Heart right ventricle (tissue), 16 donors: ENCODE measurements at regions not wholly inside any gene's neighbourhood (a gene's known extent, or its start where the extent isn't known, plus 50 kb on each side); places are given as distances from the start of the nearest gene placed in this dataset.

Experiments used
- ATAC-seq, 8 donors: fragments of 200-7000 bp; cut with Tn5 transposase; one replicate each; pipeline ENCODE4 v1.9.1; 2020; ENCODE audit warnings: mild to moderate bottlenecking in 8 of 8, moderate library complexity in 8 of 8, moderate number of reproducible peaks in 1 of 8
- DNase-seq, 2 donors: peaks; one replicate each; pipeline ENCODE4 v3.0.0-alpha.2; 2020
- H3K27ac ChIP-seq, 10 donors: fragments of 200-600 bp; sonication (generic) in 2 of 10; one replicate each; pipeline versions ENCODE4 v1.5.0 to v1.8.0; 2020 to 2022; ENCODE audit warnings: mild to moderate bottlenecking in 3 of 10
- H3K27me3 ChIP-seq, 7 donors: fragments of 200-600 bp; one replicate each; pipeline ENCODE4 v1.8.0; 2021 to 2022; ENCODE audit warnings: mild to moderate bottlenecking in 2 of 7
- H3K36me3 ChIP-seq, 9 donors: fragments of 200-600 bp; sonication (generic) in 1 of 9; one replicate each; pipeline versions ENCODE4 v1.5.0 to v1.8.0; 2020 to 2022; ENCODE audit warnings: mild to moderate bottlenecking in 2 of 9
- H3K4me1 ChIP-seq, 9 donors: fragments of 200-600 bp; sonication (generic) in 1 of 9; one replicate each; pipeline versions ENCODE4 v1.5.0 to v1.8.0; 2020 to 2022; ENCODE audit warnings: mild to moderate bottlenecking in 4 of 9
- H3K4me3 ChIP-seq, 10 donors: fragments of 200-600 bp; sonication (generic) in 2 of 10; one replicate each; pipeline versions ENCODE4 v1.5.0 to v1.8.0; 2020 to 2022; ENCODE audit warnings: mild to moderate bottlenecking in 7 of 10, moderate library complexity in 2 of 10
- H3K9me3 ChIP-seq, 11 donors: fragments of 200-600 bp in 10 of 11; sonication (generic) in 2 of 11; one replicate each; pipeline versions ENCODE4 v1.5.0 to v1.8.0; 2013 to 2022; ENCODE audit warnings: mild to moderate bottlenecking in 2 of 11, control low read depth in 1 of 11, moderate library complexity in 1 of 11
- WGBS, 2 donors: extraction: QIAGEN DNeasy Blood & Tissue Kit; methylation state at CpG; one replicate each; pipeline ENCODE4 v1.1.7; 2013; ENCODE audit warnings: inconsistent platforms in 1 of 2; 5-methylcytosine and 5-hydroxymethylcytosine counted together
- intact Hi-C, 10 donors: fragments of 100-400 bp; cut with DNase I; formaldehyde crosslinking; loops; one replicate each; pipeline versions ENCODE4 v1.11.1 to v1.14.2; 2022
- TF ChIP-seq, protein P1 (sequence below), 9 donors: fragments of 200-600 bp; sonication (generic) in 2 of 9; IDR thresholded peaks; one replicate each; pipeline versions ENCODE4 v1.5.0 to v1.8.0; 2021 to 2022; ENCODE audit warnings: antibody characterized with exemption in 9 of 9, mild to moderate bottlenecking in 5 of 9, moderate library complexity in 1 of 9
- donor health status: Arrhythmogenic right ventricular cardiomyopathy.
- donor health status: ischemic (EF 13 %, LVEDD 7.1; RV severe dilation, severe dysfunction).
- donor health status: healthy with polysubstance abuse.
- donor health status: DM: no; HTN: yes; CAD: no.
- donor health status: DM: no; HTN: no; CAD: no.
- donor health status: ischemic (EF 25% LVEDD 6.9; RV normal size, moderate dysfunction).
- donor health status: ischemic (EF 25% LVEDD 5.7; RV mildly dilated, moderate dysfunction).
- donor health status: healthy.
- donor health status: DM: yes; HTN: yes; CAD: no.
- donor health status: Ischemic cardiomyopathy.
- donor health status: ischemic (EF 35%, LVEDD 5.7; RV mildly dilated, moderate dysfunction).
- donor health status: nonischemic (EF 11% LVEDD 7.7; RV severe dilation, severe dysfunction).
- donor health status: DM: yes; HTN: yes; CAD: no.
- donor health status: PGD.
- donor health status: ischemic (EF 29% LVEDD 5.4; RV normal size, mild dysfunction).
- donor health status: nonischemic (EF 23%, LVEDD 6.1; RV moderate dilation, normal function).

DNA sequence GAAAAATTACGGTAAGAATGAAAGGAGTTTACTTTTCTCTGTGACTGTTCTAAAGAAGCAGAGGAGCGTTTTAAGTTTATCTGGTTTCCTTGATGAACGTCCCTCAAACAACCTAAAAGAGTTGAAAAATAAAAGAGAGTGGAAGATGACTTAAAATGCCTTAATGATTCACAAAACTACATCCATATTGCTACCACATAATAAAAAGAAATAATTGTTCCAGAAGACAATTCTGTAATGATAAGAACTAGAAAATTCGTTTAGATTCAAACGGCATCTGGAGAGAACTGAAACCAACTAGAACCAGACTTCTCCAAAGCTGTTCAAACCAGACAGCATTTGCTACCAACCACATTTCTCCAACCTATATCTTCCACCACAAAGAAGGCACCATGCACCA, 68.1 kb downstream of the TEKT4 start:
- no peaks in the 10 kb centered on the region for H3K4me1 ChIP-seq
- intact Hi-C loops, result no loop called here
- H3K36me3 ChIP-seq, result no peaks in the 10 kb centered on the region
- H3K4me3 ChIP-seq, result no peak overlapping the region
- ATAC-seq (no peak), DNase-seq (no peak)
- peaks cover 0 to 38% (median 17%) of the 10 kb centered on the region in 7 donors for H3K27me3 ChIP-seq
- TF ChIP-seq, protein P1, sequence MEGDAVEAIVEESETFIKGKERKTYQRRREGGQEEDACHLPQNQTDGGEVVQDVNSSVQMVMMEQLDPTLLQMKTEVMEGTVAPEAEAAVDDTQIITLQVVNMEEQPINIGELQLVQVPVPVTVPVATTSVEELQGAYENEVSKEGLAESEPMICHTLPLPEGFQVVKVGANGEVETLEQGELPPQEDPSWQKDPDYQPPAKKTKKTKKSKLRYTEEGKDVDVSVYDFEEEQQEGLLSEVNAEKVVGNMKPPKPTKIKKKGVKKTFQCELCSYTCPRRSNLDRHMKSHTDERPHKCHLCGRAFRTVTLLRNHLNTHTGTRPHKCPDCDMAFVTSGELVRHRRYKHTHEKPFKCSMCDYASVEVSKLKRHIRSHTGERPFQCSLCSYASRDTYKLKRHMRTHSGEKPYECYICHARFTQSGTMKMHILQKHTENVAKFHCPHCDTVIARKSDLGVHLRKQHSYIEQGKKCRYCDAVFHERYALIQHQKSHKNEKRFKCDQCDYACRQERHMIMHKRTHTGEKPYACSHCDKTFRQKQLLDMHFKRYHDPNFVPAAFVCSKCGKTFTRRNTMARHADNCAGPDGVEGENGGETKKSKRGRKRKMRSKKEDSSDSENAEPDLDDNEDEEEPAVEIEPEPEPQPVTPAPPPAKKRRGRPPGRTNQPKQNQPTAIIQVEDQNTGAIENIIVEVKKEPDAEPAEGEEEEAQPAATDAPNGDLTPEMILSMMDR (IDR thresholded peaks at IDR 0.05), result no peak
- H3K27ac ChIP-seq, result no peak overlapping the region
- WGBS, 2 donors, result 69 to 73% methylated on average over 5 of the region's 5 CpGs
- H3K9me3 ChIP-seq, result no peaks in the 10 kb centered on the region

DNA sequence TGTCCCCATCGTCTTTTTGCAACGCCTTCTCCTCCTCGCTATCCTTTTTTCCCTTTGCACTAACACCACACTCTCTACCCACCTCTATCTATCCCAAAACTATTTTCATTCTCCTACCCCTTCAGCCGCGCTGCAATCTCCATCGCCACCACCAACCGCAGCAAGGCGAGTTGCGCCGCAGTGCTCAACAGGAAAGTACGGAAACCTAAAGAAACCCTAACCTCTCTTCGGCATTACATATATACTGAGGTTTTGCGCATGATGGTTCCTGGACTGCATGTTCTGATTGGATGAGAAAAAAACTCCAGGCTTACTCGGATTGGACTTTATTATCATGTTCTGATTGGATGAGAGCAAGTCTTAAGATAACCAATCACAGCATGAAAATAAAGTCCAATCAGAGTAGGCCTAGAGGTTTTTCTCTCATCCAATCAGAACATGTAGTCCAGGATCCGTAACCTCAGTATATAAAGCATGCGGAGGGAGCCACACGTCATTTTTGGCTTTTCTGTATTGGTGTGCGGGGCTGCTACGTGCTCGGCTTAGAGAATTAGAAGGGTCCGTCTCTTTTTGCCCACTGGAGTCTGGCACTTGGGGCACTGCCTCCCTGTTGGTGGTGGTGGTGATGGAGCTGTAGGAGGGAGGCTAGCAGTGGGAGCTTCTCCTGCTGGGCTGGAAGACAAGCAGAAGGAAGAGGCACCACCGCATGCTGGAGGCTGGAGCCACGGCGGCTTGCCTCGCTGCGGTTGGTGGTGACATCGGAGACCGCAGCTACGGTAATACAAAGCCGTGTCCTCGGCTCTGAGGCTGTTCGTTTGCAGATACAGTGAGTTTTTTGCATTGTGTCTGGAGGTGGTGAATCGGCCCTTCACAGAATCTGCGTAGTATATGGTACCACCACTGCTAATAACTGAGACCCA, 76.1 kb downstream of the TEKT4 start:
- 91 to 92% methylated on average over 34 of the region's 34 CpGs for WGBS, 2 donors
- H3K9me3 ChIP-seq, result peaks cover 0 to 3% (median 0%) of the 10 kb centered on the region in 11 donors
- no peaks in the 10 kb centered on the region for H3K36me3 ChIP-seq
- DNase-seq (no peak), ATAC-seq (no peak)
- TF ChIP-seq, protein P1 (IDR thresholded peaks at IDR 0.05), result no peak
- H3K27ac ChIP-seq, result no peak overlapping the region
- H3K27me3 ChIP-seq, result no peaks in the 10 kb centered on the region
- H3K4me1 ChIP-seq, result no peaks in the 10 kb centered on the region
- intact Hi-C loops, result no loop called here
- H3K4me3 ChIP-seq, result no peak overlapping the region

DNA sequence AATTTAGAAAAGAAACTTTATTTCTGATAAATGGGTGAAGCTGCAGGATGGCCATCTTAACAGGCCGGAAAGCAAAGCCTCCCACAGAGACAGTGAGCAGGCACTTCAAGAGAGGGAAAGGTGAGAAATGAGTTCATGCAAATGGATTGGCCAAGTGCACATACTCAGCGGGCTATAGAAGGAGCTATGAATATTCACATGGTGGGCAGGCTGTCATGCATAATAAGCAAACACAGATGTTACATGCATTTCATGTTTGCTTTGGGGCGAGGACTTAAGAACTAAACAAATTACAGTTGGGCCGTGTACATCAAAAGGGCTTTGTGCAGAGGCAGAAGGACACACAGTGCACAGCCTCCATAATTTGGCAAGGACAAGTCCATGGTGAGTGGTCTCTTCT, 69.8 kb upstream of the MAL start:
- Histone ChIP-seq H3K27ac (no peak overlapping the region), H3K27me3 (peaks cover 0 to 59% (median 34%) of the 10 kb centered on the region in 7 donors), H3K4me3 (no peak overlapping the region), H3K4me1 (no peaks in the 10 kb centered on the region), H3K36me3 (no peaks in the 10 kb centered on the region), H3K9me3 (no peaks in the 10 kb centered on the region)
- ATAC-seq, result no peak
- WGBS, 2 donors, result 72 to 74% methylated on average over 4 of the region's 4 CpGs
- TF ChIP-seq, protein P1 (IDR thresholded peaks at IDR 0.05), result no peak
- intact Hi-C loops, result no loop called here
- no peak for DNase-seq

DNA sequence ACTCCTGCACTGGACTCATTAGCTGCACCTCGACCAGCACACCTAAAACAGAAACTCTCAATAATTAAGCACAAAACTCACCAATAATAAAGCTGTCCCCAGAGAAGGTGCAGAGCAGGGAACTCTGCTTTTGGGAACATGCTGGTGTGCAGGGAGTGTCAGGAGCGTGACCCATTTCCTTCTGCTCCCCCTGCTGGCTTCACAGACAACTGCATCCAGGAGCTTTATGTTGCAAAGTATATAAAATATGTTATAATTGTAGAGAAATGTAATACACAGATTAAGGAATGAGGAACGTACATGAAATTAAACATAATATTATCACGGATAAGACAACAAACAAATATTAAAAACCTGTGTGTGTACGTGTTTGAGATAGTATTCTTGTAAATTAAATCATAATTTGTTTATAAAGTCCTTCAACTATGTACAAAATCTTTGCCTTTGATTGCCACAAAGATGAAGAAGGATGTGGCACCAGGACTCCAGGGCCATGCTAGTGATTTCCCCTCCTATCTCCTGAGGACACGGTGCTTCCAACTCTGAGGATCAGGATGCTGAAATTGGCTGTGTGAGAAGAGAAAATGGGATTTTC, 68.6 kb upstream of the MAL start:
- Histone ChIP-seq H3K27me3 (peaks cover 0 to 59% (median 40%) of the 10 kb centered on the region in 7 donors), H3K4me1 (no peaks in the 10 kb centered on the region), H3K27ac (no peak overlapping the region), H3K4me3 (no peak overlapping the region), H3K36me3 (no peaks in the 10 kb centered on the region), H3K9me3 (no peaks in the 10 kb centered on the region)
- TF ChIP-seq, protein P1 (IDR thresholded peaks at IDR 0.05), result peak; percentile 58 to 89 (median 81)
- ATAC-seq (peak in 1 of 8 donors; percentile 58), DNase-seq (peak in 1 of 2 donors; percentile 11)
- WGBS, 2 donors, result 11% methylated on average over 6 of the region's 6 CpGs
- intact Hi-C loops, result no loop called here
